PC-3 (cell line): ENCODE measurements at regions not wholly inside any gene's neighbourhood (a gene's known extent, or its start where the extent isn't known, plus 50 kb on each side); places are given as distances from the start of the nearest gene placed in this dataset.
A peak's percentile ranks its signal among the peaks of the same experiment; 100 is the strongest.

Source experiments
- ATAC-seq: fragments of 200-7000 bp; cut with Tn5 transposase; 2 replicates; pipeline ENCODE4 v1.9.1; 2020; ENCODE audit warnings: mild to moderate bottlenecking, moderate library complexity
- BruUV-seq: library from RNA; stranded (reverse); fragments of 400-500 nt; replicated peaks from 2 replicates; lab custom pipeline; 2021; lab: Mats Ljungman, UMichigan
- CTCF ChIA-PET: fragments of 300-600 bp; sonication (Branson Sonifier 250); formaldehyde crosslinking; loops from one replicate; lab custom pipeline; 2022; ENCODE audit warnings: antibody characterized with exemption; lab: Charles Lee
- POLR2A ChIA-PET: fragments of 300-600 bp; sonication (Branson Sonifier 250); formaldehyde crosslinking; loops from one replicate; lab custom pipeline; 2022; ENCODE audit warnings: antibody characterized with exemption; ENCODE audit not compliant: unreplicated experiment; lab: Charles Lee
- DNase-seq: peaks from one replicate; pipeline ENCODE4 v3.0.0-alpha.2; 2015
- H2AFZ ChIP-seq: fragments of 300-600 bp; sonication (generic); 2 replicates; pipeline ENCODE4 v1.6.0; 2016; ENCODE audit warnings: antibody characterized with exemption, low read length
- H3F3A ChIP-seq: fragments of 300-600 bp; sonication (generic); one replicate; pipeline ENCODE4 v1.6.0; 2017; ENCODE audit warnings: antibody characterized with exemption, low read length, control low read depth, mild to moderate bottlenecking; ENCODE audit not compliant: unreplicated experiment
- H3K27ac ChIP-seq: fragments of 300-600 bp; sonication (generic); 2 replicates; pipeline ENCODE4 v1.5.1; 2016; ENCODE audit warnings: mild to moderate bottlenecking, low read length
- H3K27me3 ChIP-seq: fragments of 300-600 bp; sonication (generic); 2 replicates; pipeline ENCODE4 v1.6.1; 2016; ENCODE audit warnings: low read length, mixed read lengths
- H3K36me3 ChIP-seq: fragments of 300-600 bp; sonication (generic); 2 replicates; pipeline ENCODE4 v1.6.1; 2016; ENCODE audit warnings: low read depth, mixed run types, low read length, mixed read lengths
- H3K4me1 ChIP-seq: fragments of 300-600 bp; sonication (generic); 2 replicates; pipeline ENCODE4 v1.5.1; 2016; ENCODE audit warnings: low read length; ENCODE audit not compliant: insufficient read depth
- H3K4me2 ChIP-seq: fragments of 300-600 bp; sonication (generic); 2 replicates; pipeline ENCODE4 v1.6.0; 2016; ENCODE audit warnings: low read length
- H3K4me3 ChIP-seq: fragments of 300-600 bp; sonication (generic); 2 replicates; pipeline ENCODE4 v1.5.1; 2016; ENCODE audit warnings: mild to moderate bottlenecking, low read length, mixed read lengths
- H3K79me2 ChIP-seq: fragments of 300-600 bp; sonication (generic); 2 replicates; pipeline ENCODE4 v1.6.1; 2017; ENCODE audit warnings: low read length, mixed read lengths
- H3K9ac ChIP-seq: fragments of 300-600 bp; sonication (generic); 2 replicates; pipeline ENCODE4 v1.6.0; 2016; ENCODE audit warnings: mild to moderate bottlenecking, low read length
- H3K9me2 ChIP-seq: fragments of 300-600 bp; sonication (generic); replicated peaks from 2 replicates; pipeline ENCODE4 v1.6.1; 2016; ENCODE audit warnings: mixed run types, low read length, mixed read lengths
- H3K9me3 ChIP-seq: fragments of 300-600 bp; sonication (generic); 2 replicates; pipeline ENCODE4 v1.6.1; 2016; ENCODE audit warnings: low read length, mixed read lengths
- H4K20me1 ChIP-seq: fragments of 300-600 bp; sonication (generic); 2 replicates; pipeline ENCODE4 v1.6.1; 2016; ENCODE audit warnings: low read length, mixed read lengths
- EZH2 ChIP-seq: fragments of 300-600 bp; sonication (generic); IDR thresholded peaks from one replicate; pipeline ENCODE4 v1.6.1; 2017; ENCODE audit warnings: antibody characterized with exemption, mild to moderate bottlenecking, low read length; ENCODE audit not compliant: unreplicated experiment
- EZH2phosphoT487 ChIP-seq: fragments of 300-600 bp; sonication (generic); IDR thresholded peaks from 2 replicates; pipeline ENCODE4 v1.6.1; 2018; ENCODE audit warnings: mild to moderate bottlenecking, antibody characterized with exemption, low read length, borderline replicate concordance
- intact Hi-C: fragments of 100-400 bp; cut with micrococcal nuclease; formaldehyde crosslinking; loops from 2 replicates; pipeline ENCODE4 v1.9.0; 2023
- TF ChIP-seq, protein P1 (sequence below): fragments of 300-600 bp; sonication (generic); conservative IDR thresholded peaks from 2 replicates; pipeline ENCODE4 v1.5.1; 2017; ENCODE audit warnings: antibody characterized with exemption, low read depth, mild to moderate bottlenecking, low read length

DNA sequence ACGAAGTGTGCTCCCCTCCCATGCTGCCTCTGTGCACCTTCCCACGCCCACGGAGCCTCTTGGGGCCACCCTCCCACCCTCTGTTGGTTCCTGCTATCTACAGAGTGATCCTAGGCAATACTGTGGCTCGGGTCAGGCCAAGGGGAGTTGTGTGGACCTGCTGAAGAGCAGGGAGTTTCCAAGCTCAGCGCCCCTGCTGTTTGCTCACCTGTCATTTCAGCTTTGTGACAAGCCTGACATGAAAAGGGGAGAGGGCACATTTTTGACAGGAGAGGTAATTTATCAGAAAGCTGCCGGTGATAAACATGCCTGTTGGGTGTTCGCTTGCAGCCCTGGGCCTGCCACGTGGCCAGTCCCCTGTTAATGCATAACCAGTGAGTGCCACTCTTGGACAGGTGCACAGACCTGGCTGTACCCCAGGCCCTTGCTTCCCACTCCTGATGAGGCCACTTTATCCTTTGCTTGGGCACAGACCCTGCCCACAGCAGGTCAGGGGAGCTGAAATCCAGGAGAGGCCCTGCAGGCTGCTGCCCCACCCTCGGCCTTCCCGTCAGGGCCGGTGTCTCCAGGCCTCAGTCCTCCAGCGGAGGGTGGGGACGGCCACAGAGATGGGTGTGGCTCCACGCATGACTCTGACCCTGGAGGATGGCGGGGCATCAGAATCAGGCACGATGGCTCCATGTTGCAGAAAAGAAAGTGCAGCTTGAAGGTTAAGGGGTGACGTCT is 201.5 kb upstream of the GPR12 start:
- CTCF ChIA-PET, result no interaction called here
- POLR2A ChIA-PET, result no interaction called here
- TF ChIP-seq, protein P1, sequence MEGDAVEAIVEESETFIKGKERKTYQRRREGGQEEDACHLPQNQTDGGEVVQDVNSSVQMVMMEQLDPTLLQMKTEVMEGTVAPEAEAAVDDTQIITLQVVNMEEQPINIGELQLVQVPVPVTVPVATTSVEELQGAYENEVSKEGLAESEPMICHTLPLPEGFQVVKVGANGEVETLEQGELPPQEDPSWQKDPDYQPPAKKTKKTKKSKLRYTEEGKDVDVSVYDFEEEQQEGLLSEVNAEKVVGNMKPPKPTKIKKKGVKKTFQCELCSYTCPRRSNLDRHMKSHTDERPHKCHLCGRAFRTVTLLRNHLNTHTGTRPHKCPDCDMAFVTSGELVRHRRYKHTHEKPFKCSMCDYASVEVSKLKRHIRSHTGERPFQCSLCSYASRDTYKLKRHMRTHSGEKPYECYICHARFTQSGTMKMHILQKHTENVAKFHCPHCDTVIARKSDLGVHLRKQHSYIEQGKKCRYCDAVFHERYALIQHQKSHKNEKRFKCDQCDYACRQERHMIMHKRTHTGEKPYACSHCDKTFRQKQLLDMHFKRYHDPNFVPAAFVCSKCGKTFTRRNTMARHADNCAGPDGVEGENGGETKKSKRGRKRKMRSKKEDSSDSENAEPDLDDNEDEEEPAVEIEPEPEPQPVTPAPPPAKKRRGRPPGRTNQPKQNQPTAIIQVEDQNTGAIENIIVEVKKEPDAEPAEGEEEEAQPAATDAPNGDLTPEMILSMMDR, result no peak
- TF ChIP-seq EZH2phosphoT487 (no peak), EZH2 (no peak)
- Histone ChIP-seq H3K27me3 (no peaks in the 10 kb centered on the region), H3F3A (no peaks in the 10 kb centered on the region), H4K20me1 (no peaks in the 10 kb centered on the region), H3K4me1 (no peaks in the 10 kb centered on the region), H3K4me2 (no peak overlapping the region), H3K27ac (no peak overlapping the region), H3K9ac (no peak overlapping the region), H3K9me2 (no peaks in the 10 kb centered on the region), H3K9me3 (no peaks in the 10 kb centered on the region), H2AFZ (no peak overlapping the region), H3K4me3 (no peak overlapping the region), H3K79me2 (no peaks in the 10 kb centered on the region), H3K36me3 (no peaks in the 10 kb centered on the region)
- no TSS peak for BruUV-seq
- intact Hi-C loops, result no loop called here
- ATAC-seq (no peak), DNase-seq (no peak)

DNA sequence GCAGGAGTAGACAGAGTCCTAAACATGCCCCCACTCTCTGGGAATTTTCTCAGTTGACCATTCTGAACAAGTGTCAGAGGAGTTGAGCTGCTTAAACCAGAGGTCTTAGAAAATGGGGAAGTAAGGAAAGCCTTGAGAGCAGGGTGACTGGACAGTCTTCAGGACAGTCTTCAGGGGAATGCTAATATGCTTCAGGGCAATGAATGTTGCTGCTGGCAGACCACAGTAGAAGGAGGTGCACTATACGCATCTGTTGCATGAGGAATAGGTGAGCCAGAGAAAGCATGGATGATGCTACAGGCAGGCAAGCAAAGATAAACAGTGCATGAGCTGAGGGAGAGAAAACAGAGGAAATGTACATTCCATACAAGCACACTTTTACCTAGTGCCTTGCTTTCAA is 196.6 kb upstream of the GPR12 start:
- H3K27me3 ChIP-seq, result no peaks in the 10 kb centered on the region
- no peak overlapping the region for H3K9ac ChIP-seq
- H4K20me1 ChIP-seq, result no peaks in the 10 kb centered on the region
- no peak overlapping the region for H3K4me2 ChIP-seq
- no peak overlapping the region for H3K27ac ChIP-seq
- H3K36me3 ChIP-seq, result no peaks in the 10 kb centered on the region
- no TSS peak for BruUV-seq
- no peaks in the 10 kb centered on the region for H3K79me2 ChIP-seq
- ATAC-seq (peak; percentile 49; the same call in 1 of the 2 replicates), DNase-seq (no peak)
- POLR2A ChIA-PET, result no interaction called here
- H3K4me3 ChIP-seq, result no peak overlapping the region
- no peaks in the 10 kb centered on the region for H3K9me3 ChIP-seq
- no peaks in the 10 kb centered on the region for H3K9me2 ChIP-seq
- no peaks in the 10 kb centered on the region for H3F3A ChIP-seq
- H3K4me1 ChIP-seq, result no peaks in the 10 kb centered on the region
- no peak overlapping the region for H2AFZ ChIP-seq
- intact Hi-C loops, result no loop called here
- TF ChIP-seq EZH2phosphoT487, result no peak
- no peak for TF ChIP-seq EZH2
- TF ChIP-seq, protein P1, result no peak
- CTCF ChIA-PET, result interaction anchor here (0.8 kb wide), 1 partner anchor 15 kb away, joined by 4 read pairs; no protein-coding TSS in a partner anchor

DNA sequence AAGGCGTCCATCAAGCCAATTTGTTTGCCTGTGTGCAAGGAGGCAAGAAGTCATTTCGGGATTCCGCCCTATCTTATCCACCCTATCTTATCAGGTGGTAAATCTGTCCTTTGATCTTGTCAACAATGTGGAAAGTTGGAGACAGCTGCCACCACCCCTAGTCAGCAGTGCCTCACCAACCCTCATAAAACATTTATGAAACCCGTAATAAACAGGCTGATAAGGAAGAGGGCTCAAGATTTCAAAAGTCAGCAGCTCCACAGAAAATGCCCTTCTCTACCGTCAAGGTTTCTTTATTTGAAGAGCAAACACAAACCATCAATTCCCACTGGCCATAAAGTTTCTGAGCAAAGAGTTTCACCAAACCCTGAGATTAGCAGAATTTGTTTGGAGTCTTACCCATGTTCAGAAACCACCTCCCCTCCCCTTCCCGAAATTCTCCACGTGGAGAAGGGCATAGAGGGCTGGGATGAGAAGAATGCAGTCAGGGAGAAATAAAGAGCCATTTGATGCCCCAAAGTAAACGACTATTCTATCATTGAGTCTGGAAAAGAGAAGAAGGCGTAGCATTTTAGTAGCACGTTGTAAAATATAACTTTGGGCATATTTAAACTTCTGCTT is 196.0 kb upstream of the GPR12 start:
- Histone ChIP-seq H3K27ac (no peak overlapping the region), H3K4me1 (no peaks in the 10 kb centered on the region), H3F3A (no peaks in the 10 kb centered on the region), H3K79me2 (no peaks in the 10 kb centered on the region), H4K20me1 (no peaks in the 10 kb centered on the region), H3K36me3 (no peaks in the 10 kb centered on the region), H3K9ac (no peak overlapping the region), H3K9me2 (no peaks in the 10 kb centered on the region), H3K4me2 (no peak overlapping the region), H2AFZ (no peak overlapping the region), H3K4me3 (no peak overlapping the region), H3K9me3 (no peaks in the 10 kb centered on the region), H3K27me3 (no peaks in the 10 kb centered on the region)
- ATAC-seq, result no peak
- intact Hi-C loops, result no loop called here
- ChIA-PET POLR2A (interaction anchor here (0.5 kb wide), 1 partner anchor 307 kb away, joined by 8 read pairs; no protein-coding TSS in a partner anchor), CTCF (interaction anchor here (0.8 kb wide), 1 partner anchor 16 kb away, joined by 4 read pairs; no protein-coding TSS in a partner anchor)
- DNase-seq, result no peak
- no TSS peak for BruUV-seq
- no peak for TF ChIP-seq EZH2
- TF ChIP-seq, protein P1, result no peak
- TF ChIP-seq EZH2phosphoT487, result no peak
